H9 (cell line): ENCODE measurements at regions not wholly inside any gene's neighbourhood (a gene's known extent, or its start where the extent isn't known, plus 50 kb on each side); places are given as distances from the start of the nearest gene placed in this dataset.

ENCODE experiments used
- DNase-seq: peaks from one replicate; pipeline ENCODE4 v3.0.0-alpha.2; 2017
- H2AFZ ChIP-seq: one replicate; pipeline ENCODE4 v1.6.1; 2013; ENCODE audit warnings: mild to moderate bottlenecking, low read length, control low read depth, moderate library complexity
- H2AK5ac ChIP-seq: 2 replicates; pipeline ENCODE4 v1.6.1; 2013; ENCODE audit warnings: low read length, control low read depth, mixed read lengths; ENCODE audit not compliant: insufficient read length
- H2BK120ac ChIP-seq: one replicate; pipeline ENCODE4 v1.6.1; 2013; ENCODE audit warnings: low read depth, mild to moderate bottlenecking, low read length, control low read depth, inconsistent platforms; ENCODE audit not compliant: poor library complexity, severe bottlenecking
- H2BK12ac ChIP-seq: 2 replicates; pipeline ENCODE4 v1.6.1; 2013; ENCODE audit warnings: low read length, control low read depth, mixed read lengths, low read depth; ENCODE audit not compliant: insufficient read length
- H2BK15ac ChIP-seq: 2 replicates; pipeline ENCODE4 v1.6.1; 2013; ENCODE audit warnings: low read depth, low read length, control low read depth
- H2BK20ac ChIP-seq: one replicate; pipeline ENCODE4 v1.6.1; 2013; ENCODE audit warnings: low read depth, mild to moderate bottlenecking, low read length, control low read depth, inconsistent platforms; ENCODE audit not compliant: poor library complexity, severe bottlenecking
- H2BK5ac ChIP-seq: 2 replicates; pipeline ENCODE4 v1.6.1; 2013; ENCODE audit warnings: low read length, control low read depth, mixed read lengths; ENCODE audit not compliant: insufficient read length
- H3K14ac ChIP-seq: 2 replicates; pipeline ENCODE4 v1.6.1; 2013; ENCODE audit warnings: low read length, control low read depth; ENCODE audit not compliant: insufficient read depth
- H3K18ac ChIP-seq: 2 replicates; pipeline ENCODE4 v1.6.1; 2013; ENCODE audit warnings: low read depth, mild to moderate bottlenecking, mixed read lengths, low read length, control low read depth; ENCODE audit not compliant: insufficient read length
- H3K23ac ChIP-seq: 2 replicates; pipeline ENCODE4 v1.6.1; 2013; ENCODE audit warnings: low read length, control low read depth, mixed read lengths, low read depth; ENCODE audit not compliant: insufficient read length
- H3K23me2 ChIP-seq: 2 replicates; pipeline ENCODE4 v1.6.1; 2013; ENCODE audit warnings: low read depth, mild to moderate bottlenecking, mixed read lengths, low read length, control low read depth; ENCODE audit not compliant: insufficient read length, poor library complexity, severe bottlenecking
- H3K27ac ChIP-seq: 2 replicates; pipeline ENCODE4 v1.5.1; 2013; ENCODE audit warnings: low read length, control low read depth, mixed read lengths, low read depth; ENCODE audit not compliant: insufficient read length
- H3K27me3 ChIP-seq: 2 replicates; pipeline ENCODE4 v1.6.1; 2013; ENCODE audit warnings: low read length, control low read depth, inconsistent platforms; ENCODE audit not compliant: insufficient read depth
- H3K4ac ChIP-seq: 2 replicates; pipeline ENCODE4 v1.6.1; 2013; ENCODE audit warnings: low read depth, mild to moderate bottlenecking, control low read depth, inconsistent platforms, low read length, moderate library complexity
- H3K4me1 ChIP-seq: 2 replicates; pipeline ENCODE4 v1.6.1; 2013; ENCODE audit warnings: low read length, control low read depth, inconsistent platforms; ENCODE audit not compliant: insufficient read depth
- H3K4me2 ChIP-seq: 2 replicates; pipeline ENCODE4 v1.6.1; 2013; ENCODE audit warnings: low read length, control low read depth, mixed read lengths; ENCODE audit not compliant: insufficient read length, insufficient read depth
- H3K56ac ChIP-seq: 2 replicates; pipeline ENCODE4 v1.6.1; 2013; ENCODE audit warnings: low read depth, mild to moderate bottlenecking, mixed read lengths, low read length, control low read depth; ENCODE audit not compliant: insufficient read length
- H3K79me1 ChIP-seq: 2 replicates; pipeline ENCODE4 v1.6.1; 2013; ENCODE audit warnings: low read depth, mild to moderate bottlenecking, moderate library complexity, low read length, control low read depth, inconsistent platforms; ENCODE audit not compliant: insufficient read depth, poor library complexity, severe bottlenecking
- H3K79me2 ChIP-seq: 2 replicates; pipeline ENCODE4 v1.6.1; 2013; ENCODE audit warnings: low read length, control low read depth, inconsistent platforms; ENCODE audit not compliant: insufficient read depth
- H3K9ac ChIP-seq: 2 replicates; pipeline ENCODE4 v1.6.1; 2013; ENCODE audit warnings: low read length, control low read depth, mixed read lengths; ENCODE audit not compliant: insufficient read length; ENCODE audit errors: extremely low read depth
- H3K9me3 ChIP-seq: one replicate; pipeline ENCODE4 v1.6.1; 2013; ENCODE audit warnings: low read depth, low read length, inconsistent platforms; ENCODE audit not compliant: control insufficient read depth
- H3T11ph ChIP-seq: one replicate; pipeline ENCODE4 v1.6.1; 2013; ENCODE audit warnings: mild to moderate bottlenecking, low read length, control low read depth, inconsistent platforms
- H4K20me1 ChIP-seq: one replicate; pipeline ENCODE4 v1.6.1; 2013; ENCODE audit not compliant: control insufficient read depth, insufficient read length, insufficient read depth
- H4K5ac ChIP-seq: 2 replicates; pipeline ENCODE4 v1.6.1; 2013; ENCODE audit warnings: low read depth, mild to moderate bottlenecking, mixed read lengths, low read length, control low read depth; ENCODE audit not compliant: insufficient read length
- H4K8ac ChIP-seq: replicated peaks from 2 replicates; pipeline ENCODE4 v1.6.1; 2013; ENCODE audit warnings: low read length, control low read depth, mixed read lengths, low read depth; ENCODE audit not compliant: insufficient read length
- H4K91ac ChIP-seq: 2 replicates; pipeline ENCODE4 v1.6.1; 2013; ENCODE audit warnings: low read depth, mild to moderate bottlenecking, moderate library complexity, mixed read lengths, low read length, control low read depth; ENCODE audit not compliant: insufficient read length
- H3K27ac Mint-ChIP-seq, 3 experiments: 2 replicates in 2 of 3; 3 replicates in 1 of 3; pipeline ENCODE4 v1.8.0; 2020 to 2021; ENCODE audit warnings: mixed read lengths in 3 of 3, mild to moderate bottlenecking in 1 of 3, moderate library complexity in 1 of 3
- H3K27me3 Mint-ChIP-seq: 2 replicates; pipeline ENCODE4 v1.8.0; 2021; ENCODE audit warnings: low read depth, mild to moderate bottlenecking, moderate library complexity, mixed read lengths
- H3K36me3 Mint-ChIP-seq, 3 experiments: 2 replicates in 2 of 3; 3 replicates in 1 of 3; pipeline ENCODE4 v1.8.0; 2020 to 2021; ENCODE audit warnings: low read depth in 3 of 3, mixed read lengths in 3 of 3; ENCODE audit not compliant: insufficient read depth in 1 of 3
- H3K4me1 Mint-ChIP-seq, 2 experiments: 2 replicates each; pipeline ENCODE4 v1.8.0; 2020; ENCODE audit warnings: mixed read lengths in 2 of 2
- H3K4me3 Mint-ChIP-seq, 2 experiments: 2 replicates in 1 of 2; 3 replicates in 1 of 2; pipeline ENCODE4 v1.8.0; 2020 to 2021; ENCODE audit warnings: mild to moderate bottlenecking in 2 of 2, mixed read lengths in 2 of 2, moderate library complexity in 1 of 2
- H3K9me3 Mint-ChIP-seq, 2 experiments: 2 replicates in 1 of 2; 3 replicates in 1 of 2; pipeline ENCODE4 v1.8.0; 2020; ENCODE audit warnings: mild to moderate bottlenecking in 2 of 2, mixed read lengths in 2 of 2, moderate library complexity in 1 of 2
- CTCF ChIP-seq: fragments of 200-600 bp; sonication (generic); conservative IDR thresholded peaks from 3 replicates; pipeline ENCODE4 v1.8.0; 2021; ENCODE audit warnings: antibody characterized with exemption, mild to moderate bottlenecking

- Mint-ChIP-seq H3K36me3 (peaks cover 0 to 2% (median 0%) of the 10 kb centered on the region in 3 experiments; a peak in 1 of 7 replicates), H3K27me3 (peaks cover 10% of the 10 kb centered on the region), H3K4me3 (no peak overlapping the region), H3K9me3 (peaks cover 40 to 44% of the 10 kb centered on the region in 2 experiments), H3K4me1 (peaks cover 0 to 13% of the 10 kb centered on the region in 2 experiments; a peak in 2 of 4 replicates), H3K27ac (no peak overlapping the region)
- no peak overlapping the region for H2BK20ac ChIP-seq
- no peak overlapping the region for H2BK15ac ChIP-seq
- no peak overlapping the region for H3K14ac ChIP-seq
- H3K56ac ChIP-seq: no peak overlapping the region
- no peak overlapping the region for H3K27ac ChIP-seq
- H2AK5ac ChIP-seq: no peak overlapping the region
- no peak overlapping the region for H3K9ac ChIP-seq
- H3K4me2 ChIP-seq: no peak overlapping the region
- no peaks in the 10 kb centered on the region for H3K79me2 ChIP-seq
- no peaks in the 10 kb centered on the region for H3K79me1 ChIP-seq
- H3K18ac ChIP-seq: no peak overlapping the region
- no peak overlapping the region for H4K5ac ChIP-seq
- H3K27me3 ChIP-seq: no peaks in the 10 kb centered on the region
- H3K4ac ChIP-seq: no peak overlapping the region
- H4K20me1 ChIP-seq: no peaks in the 10 kb centered on the region
- H3T11ph ChIP-seq: no peak overlapping the region
- TF ChIP-seq CTCF: no peak
- no peaks in the 10 kb centered on the region for H3K9me3 ChIP-seq
- no peak overlapping the region for H4K91ac ChIP-seq
- H2AFZ ChIP-seq: no peak overlapping the region
- no peak overlapping the region for H2BK120ac ChIP-seq
- H3K4me1 ChIP-seq: no peaks in the 10 kb centered on the region
- no peak overlapping the region for H3K23ac ChIP-seq
- H4K8ac ChIP-seq: no peak overlapping the region
- no peak for DNase-seq
- no peaks in the 10 kb centered on the region for H3K23me2 ChIP-seq
- H2BK5ac ChIP-seq: no peak overlapping the region
- H2BK12ac ChIP-seq: no peak overlapping the region
Observed at GRCh38 chrX:68936608-68937007, 107.8 kb downstream of the EFNB1 start.
